GM18858 (cell line): ENCODE measurements at regions not wholly inside any gene's neighbourhood (a gene's known extent, or its start where the extent isn't known, plus 50 kb on each side); places are given as distances from the start of the nearest gene placed in this dataset.
A peak's percentile ranks its signal among the peaks of the same experiment; 100 is the strongest.
"Not testable (repeated sequence)": the region's sequence is repeated elsewhere in the genome, so short reads cannot be mapped to it uniquely, and the experiment has no call there.

Experiments
- ATAC-seq: cut with Tn5 transposase; IDR thresholded peaks from one replicate; pipeline ENCODE4 v1.9.1; 2021; ENCODE audit not compliant: unreplicated experiment

GRCh38 chr5:42950116-42950455 is 90.0 kb downstream of the ANXA2R start:
- ATAC-seq, result no peak

GRCh38 chr5:42949348-42950115 is 90.6 kb downstream of the ANXA2R start:
- peak; percentile 74 for ATAC-seq

GRCh38 chr5:42948961-42949347 is 91.2 kb downstream of the ANXA2R start:
- peak; percentile 7 for ATAC-seq

GRCh38 chr5:42944989-42945388 is 95.1 kb downstream of the ANXA2R start:
- no peak for ATAC-seq

GRCh38 chr5:42943931-42944631 is 96.0 kb downstream of the ANXA2R start:
- no peak for ATAC-seq

- ATAC-seq, result no peak
These were observed 99.3 kb downstream of the ANXA2R start for GRCh38 chr5:42940853-42941252.

GRCh38 chr5:42932011-42932410 is 108.1 kb downstream of the ANXA2R start:
- not testable (repeated sequence) for ATAC-seq

- not testable (repeated sequence) for ATAC-seq
These were observed 108.7 kb downstream of the ANXA2R start for GRCh38 chr5:42931451-42931850.

GRCh38 chr5:42930934-42931333 is 109.2 kb downstream of the ANXA2R start:
- no peak for ATAC-seq

- ATAC-seq, result no peak
These were observed 110.2 kb downstream of the ANXA2R start for GRCh38 chr5:42929871-42930270.

GRCh38 chr5:42927730-42928129 is 112.4 kb downstream of the ANXA2R start:
- ATAC-seq, result peak; percentile 94

GRCh38 chr5:42924686-42925085 is 113.0 kb upstream of the SELENOP start:
- no peak for ATAC-seq

- no peak for ATAC-seq
These were observed 112.5 kb upstream of the SELENOP start for GRCh38 chr5:42924226-42924625.

- ATAC-seq, result no peak
These were observed 112.0 kb upstream of the SELENOP start for GRCh38 chr5:42923710-42924109.

- no peak for ATAC-seq
These were observed 107.9 kb upstream of the SELENOP start for GRCh38 chr5:42919600-42919999.

- ATAC-seq, result no peak
These were observed 103.7 kb upstream of the SELENOP start for GRCh38 chr5:42915306-42915866.

- no peak for ATAC-seq
These were observed 100.6 kb upstream of the SELENOP start for GRCh38 chr5:42912184-42912798.

- ATAC-seq, result peak; percentile 82
These were observed 97.1 kb upstream of the SELENOP start for GRCh38 chr5:42908509-42909488.

GRCh38 chr5:42908086-42908485 is 96.4 kb upstream of the SELENOP start:
- ATAC-seq, result peak; percentile 7

GRCh38 chr5:42905827-42906226 is 94.1 kb upstream of the SELENOP start:
- no peak for ATAC-seq

- ATAC-seq, result no peak
These were observed 89.0 kb upstream of the SELENOP start for GRCh38 chr5:42900734-42901133.
